ENCODE measurements at regions not wholly inside any gene's neighbourhood (a gene's known extent, or its start where the extent isn't known, plus 50 kb on each side); places are given as distances from the start of the nearest gene placed in this dataset.
"Not testable (repeated sequence)": the region's sequence is repeated elsewhere in the genome, so short reads cannot be mapped to it uniquely, and the experiment has no call there.

DNA sequence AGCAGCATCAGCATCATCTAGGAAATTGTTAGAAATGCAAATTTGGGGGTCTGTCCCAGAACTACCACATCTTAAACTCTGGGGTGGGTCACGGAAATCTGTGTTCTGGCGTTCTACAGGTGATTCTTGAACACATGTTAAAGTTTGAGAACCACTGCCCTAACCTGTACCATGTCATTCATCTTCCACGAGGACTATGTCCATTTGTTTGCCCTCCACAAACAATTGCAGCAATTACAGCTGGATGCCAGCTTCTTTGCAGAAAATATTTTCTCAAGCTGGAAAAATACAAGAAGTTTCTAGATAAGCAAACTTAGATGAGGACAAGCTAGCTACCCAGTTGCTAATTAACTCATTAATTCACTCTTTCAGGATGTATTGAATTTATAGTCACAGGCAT lies 54.1 kb downstream of the MAFB start:
- Mint-ChIP-seq H3K4me3 (no peak overlapping the region), H3K9me3 (no peaks in the 10 kb centered on the region), H3K4me1 (no peaks in the 10 kb centered on the region), H3K27me3 (peaks cover 7 to 10% of the 10 kb centered on the region in 2 donors), H3K27ac (no peak overlapping the region), H3K36me3 (no peaks in the 10 kb centered on the region)
- no peaks in the 10 kb centered on the region for H3K9me3 ChIP-seq (ENCODE audit: low read length)
- no peaks in the 10 kb centered on the region for H3K36me3 ChIP-seq (ENCODE audit: insufficient read depth, low read length)
- POLR2A ChIA-PET: no interaction called here
- H3K4me1 ChIP-seq (ENCODE audit: insufficient read depth, low read length): no peaks in the 10 kb centered on the region
- DNase-seq: no peak
- H3K4me3 ChIP-seq (ENCODE audit: low read length): no peak overlapping the region
- no peak overlapping the region for H3K27ac ChIP-seq (ENCODE audit: low read depth, low read length)
- CTCF ChIA-PET: no interaction called here
- no peaks in the 10 kb centered on the region for H3K27me3 ChIP-seq (ENCODE audit: insufficient read depth, low read length, poor library complexity, severe bottlenecking)

DNA sequence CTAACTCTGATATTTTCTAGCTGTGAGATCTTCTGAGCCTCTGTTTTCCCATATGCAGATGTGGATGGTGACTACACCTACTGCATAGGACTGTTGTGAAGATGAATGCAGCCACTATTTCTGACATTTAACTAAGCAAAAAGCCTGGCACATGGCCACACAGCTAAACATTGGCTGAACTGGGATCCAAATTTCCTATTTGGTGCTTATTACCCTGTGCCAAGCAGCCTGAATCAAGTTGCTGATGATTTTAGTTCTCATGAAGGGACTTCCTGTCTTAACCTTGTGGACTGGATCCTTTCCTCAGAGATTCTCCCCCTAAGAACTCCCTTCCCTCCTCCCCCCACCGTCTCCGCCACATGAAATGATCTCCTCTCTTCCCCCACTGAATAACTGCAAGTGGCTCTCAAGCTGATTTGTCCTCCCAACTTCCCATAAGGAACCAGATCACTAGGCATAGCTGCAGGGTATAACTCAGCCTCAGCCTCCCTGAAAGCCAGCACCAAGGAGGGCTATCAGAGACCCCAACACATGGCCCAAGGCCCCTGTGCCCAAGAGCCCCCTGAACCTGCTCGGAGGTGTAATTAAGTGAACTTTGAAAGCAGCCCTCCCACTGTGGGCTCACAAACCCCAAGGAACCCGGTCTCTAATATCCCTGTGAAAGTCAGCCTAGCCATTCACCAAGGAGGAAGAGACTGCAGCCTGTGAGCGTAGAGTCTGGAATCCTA lies 55.7 kb downstream of the MAFB start:
- no peak for DNase-seq
- H3K27me3 Mint-ChIP-seq: peaks cover 8 to 14% of the 10 kb centered on the region in 2 donors
- CTCF ChIA-PET: no interaction called here

DNA sequence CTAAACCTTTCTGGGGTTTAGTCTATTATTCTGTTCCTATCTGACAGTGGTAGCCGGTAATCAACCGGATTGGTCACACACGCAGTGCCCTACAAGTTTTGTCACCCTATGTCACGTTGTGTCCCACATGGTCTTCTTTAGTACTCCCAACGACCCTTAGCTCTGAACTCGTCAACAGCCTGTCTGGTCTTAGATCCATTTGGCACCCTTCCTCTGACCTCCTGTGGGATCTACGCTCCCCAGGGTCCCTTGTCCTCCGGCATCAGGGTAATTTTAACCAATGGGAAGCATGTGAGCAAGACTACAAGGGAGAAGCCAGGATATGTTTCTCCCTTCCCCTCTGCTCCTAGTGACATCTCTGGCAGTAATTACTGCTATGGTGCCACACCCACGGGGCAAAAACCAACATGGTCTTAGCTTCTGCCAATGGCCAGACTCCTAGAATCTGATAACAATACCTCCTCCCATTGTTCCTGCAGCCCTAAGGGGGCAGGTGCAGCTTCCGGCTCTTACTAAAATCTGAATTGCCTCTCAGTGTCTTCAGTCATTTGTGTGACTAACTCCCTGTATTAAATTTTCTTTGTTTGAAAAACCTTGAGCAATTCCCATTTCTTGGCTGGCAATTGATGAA lies 56.6 kb downstream of the MAFB start:
- POLR2A ChIA-PET: no interaction called here
- Mint-ChIP-seq H3K36me3 (no peaks in the 10 kb centered on the region), H3K4me1 (no peaks in the 10 kb centered on the region), H3K4me3 (no peak overlapping the region), H3K9me3 (no peaks in the 10 kb centered on the region), H3K27me3 (peaks cover 16 to 17% of the 10 kb centered on the region in 2 donors), H3K27ac (peak overlapping the region in 2 of 8 donors; percentile 74 to 80)
- Histone ChIP-seq H3K36me3 (ENCODE audit: insufficient read depth, low read length) (no peaks in the 10 kb centered on the region), H3K9me3 (ENCODE audit: low read length) (no peaks in the 10 kb centered on the region), H3K4me1 (ENCODE audit: insufficient read depth, low read length) (no peaks in the 10 kb centered on the region), H3K27ac (ENCODE audit: low read depth, low read length) (no peak overlapping the region), H3K27me3 (ENCODE audit: insufficient read depth, low read length, poor library complexity, severe bottlenecking) (no peaks in the 10 kb centered on the region), H3K4me3 (ENCODE audit: low read length) (no peak overlapping the region)
- DNase-seq: no peak
- CTCF ChIA-PET: no interaction called here

More for the DNA sequence above, 55.7 kb downstream of the MAFB start:
- Mint-ChIP-seq H3K4me1 (no peaks in the 10 kb centered on the region), H3K27ac (no peak overlapping the region), H3K4me3 (peak overlapping the region in 1 of 7 donors; percentile 27), H3K36me3 (no peaks in the 10 kb centered on the region), H3K9me3 (no peaks in the 10 kb centered on the region)
- Histone ChIP-seq H3K4me1 (ENCODE audit: insufficient read depth, low read length) (no peaks in the 10 kb centered on the region), H3K27me3 (ENCODE audit: insufficient read depth, low read length, poor library complexity, severe bottlenecking) (no peaks in the 10 kb centered on the region), H3K27ac (ENCODE audit: low read depth, low read length) (no peak overlapping the region), H3K9me3 (ENCODE audit: low read length) (no peaks in the 10 kb centered on the region), H3K4me3 (ENCODE audit: low read length) (no peak overlapping the region), H3K36me3 (ENCODE audit: insufficient read depth, low read length) (no peaks in the 10 kb centered on the region)
- POLR2A ChIA-PET: no interaction called here

DNA sequence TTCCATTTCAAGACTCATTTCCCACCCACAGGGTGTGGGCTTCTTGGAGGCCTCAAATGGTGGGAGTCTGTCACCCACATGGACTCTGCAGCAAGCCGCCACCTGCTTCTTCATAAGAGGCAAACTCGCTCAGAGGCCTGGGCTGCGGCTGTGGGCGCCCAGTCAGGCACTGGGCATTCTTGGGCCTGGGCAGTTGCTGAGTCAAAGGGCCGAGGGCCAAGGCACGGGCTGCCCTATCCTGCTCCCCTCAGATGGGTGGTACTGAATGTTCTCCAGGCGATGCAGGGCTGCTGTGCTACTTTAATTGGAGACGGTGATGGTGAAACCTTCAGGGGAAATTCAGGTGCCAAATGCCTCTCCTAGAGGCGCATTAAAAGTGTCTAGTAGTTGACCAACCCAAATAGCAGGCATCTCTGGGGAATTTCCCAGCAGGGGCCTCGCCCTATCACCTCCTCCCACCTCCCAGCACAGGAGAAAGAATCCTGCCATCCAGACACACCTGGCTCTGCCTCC lies 57.9 kb downstream of the MAFB start:
- no peak overlapping the region for H3K27ac Mint-ChIP-seq
- peaks cover 16 to 18% of the 10 kb centered on the region in 2 donors for H3K27me3 Mint-ChIP-seq
- H3K9me3 ChIP-seq (ENCODE audit: low read length): no peaks in the 10 kb centered on the region
- ChIA-PET POLR2A (no interaction called here), CTCF (no interaction called here)
- H3K4me3 ChIP-seq (ENCODE audit: low read length): no peak overlapping the region
- H3K4me3 Mint-ChIP-seq: no peak overlapping the region
- peaks cover 0 to 4% (median 0%) of the 10 kb centered on the region in 5 donors for H3K9me3 Mint-ChIP-seq
- H3K27ac ChIP-seq (ENCODE audit: low read depth, low read length): no peak overlapping the region
- DNase-seq: no peak
- no peaks in the 10 kb centered on the region for H3K4me1 ChIP-seq (ENCODE audit: insufficient read depth, low read length)
- no peaks in the 10 kb centered on the region for H3K27me3 ChIP-seq (ENCODE audit: insufficient read depth, low read length, poor library complexity, severe bottlenecking)
- H3K36me3 Mint-ChIP-seq: no peaks in the 10 kb centered on the region
- H3K4me1 Mint-ChIP-seq: no peaks in the 10 kb centered on the region
- no peaks in the 10 kb centered on the region for H3K36me3 ChIP-seq (ENCODE audit: insufficient read depth, low read length)

DNA sequence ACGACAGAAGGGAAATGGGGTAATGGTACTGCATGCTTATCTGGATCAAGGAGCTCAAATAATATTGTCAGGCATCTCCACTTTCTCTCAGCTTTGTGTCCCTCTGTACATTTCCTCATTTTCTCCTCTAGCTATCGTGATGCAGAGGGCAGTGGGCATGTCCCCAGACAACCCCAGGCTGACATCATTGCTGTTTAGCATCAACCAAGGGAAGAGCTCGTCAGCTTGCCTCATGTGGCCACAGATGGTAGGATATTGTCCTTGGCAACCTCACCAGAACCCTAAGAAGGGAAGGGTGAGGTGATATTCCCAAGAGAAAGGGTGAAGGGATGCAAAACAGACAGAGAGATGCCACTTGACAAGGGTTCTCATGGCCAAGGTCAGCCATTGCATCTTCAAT lies 58.3 kb downstream of the MAFB start:
- H3K27ac Mint-ChIP-seq: no peak overlapping the region
- Histone ChIP-seq H3K36me3 (ENCODE audit: insufficient read depth, low read length) (no peaks in the 10 kb centered on the region), H3K27ac (ENCODE audit: low read depth, low read length) (no peak overlapping the region), H3K4me3 (ENCODE audit: low read length) (no peak overlapping the region), H3K27me3 (ENCODE audit: insufficient read depth, low read length, poor library complexity, severe bottlenecking) (no peaks in the 10 kb centered on the region), H3K9me3 (ENCODE audit: low read length) (no peaks in the 10 kb centered on the region), H3K4me1 (ENCODE audit: insufficient read depth, low read length) (no peaks in the 10 kb centered on the region)
- no peak overlapping the region for H3K4me3 Mint-ChIP-seq
- CTCF ChIA-PET: no interaction called here
- H3K4me1 Mint-ChIP-seq: no peaks in the 10 kb centered on the region
- peaks cover 0 to 4% (median 0%) of the 10 kb centered on the region in 5 donors for H3K9me3 Mint-ChIP-seq
- POLR2A ChIA-PET: no interaction called here
- H3K36me3 Mint-ChIP-seq: no peaks in the 10 kb centered on the region
- no peak for DNase-seq
- H3K27me3 Mint-ChIP-seq: peaks cover 16 to 18% of the 10 kb centered on the region in 2 donors

DNA sequence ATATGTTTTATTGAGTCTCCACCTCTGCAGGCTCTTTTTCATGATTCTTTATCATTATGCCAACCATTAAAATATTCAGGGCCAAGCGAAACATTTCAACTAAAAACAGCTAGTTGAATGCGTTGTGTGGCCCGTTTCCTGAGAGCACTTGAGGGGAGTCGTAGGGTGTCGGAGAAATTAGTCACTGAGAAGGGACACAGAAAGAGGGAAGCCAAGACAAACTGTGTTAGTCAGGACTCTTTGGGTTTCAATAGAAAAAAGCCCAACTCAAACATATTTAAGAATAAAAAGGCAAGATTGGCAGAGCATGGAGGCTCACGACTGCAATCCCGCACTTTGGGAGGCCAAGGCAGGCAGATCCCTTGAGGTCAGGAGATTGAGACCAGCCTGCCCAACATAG lies 58.9 kb downstream of the MAFB start:
- H3K4me3 ChIP-seq (ENCODE audit: low read length): no peak overlapping the region
- H3K27me3 Mint-ChIP-seq: peaks cover 16 to 18% of the 10 kb centered on the region in 2 donors
- POLR2A ChIA-PET: no interaction called here

DNA sequence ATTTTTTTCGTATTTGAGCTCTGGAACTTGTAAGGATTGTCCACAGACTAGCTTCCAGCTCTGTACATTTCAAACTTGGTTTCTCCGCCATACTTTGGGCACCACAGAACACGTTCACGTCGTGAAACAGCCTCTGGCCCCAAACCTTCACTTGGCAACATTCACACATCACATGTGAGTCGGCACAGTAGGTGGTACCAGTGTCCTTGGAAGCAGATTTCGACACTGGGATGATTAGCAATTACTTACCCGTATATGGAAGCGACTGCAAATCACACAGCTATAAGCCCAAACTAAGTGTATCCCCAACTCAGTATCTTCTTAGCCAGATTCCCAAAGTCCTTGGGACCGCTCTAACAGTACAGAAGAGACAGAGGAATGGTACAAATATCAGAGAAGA lies 60.2 kb downstream of the MAFB start:
- H3K27ac Mint-ChIP-seq: no peak overlapping the region
- no peaks in the 10 kb centered on the region for H3K9me3 ChIP-seq (ENCODE audit: low read length)
- H3K27me3 ChIP-seq (ENCODE audit: insufficient read depth, low read length, poor library complexity, severe bottlenecking): no peaks in the 10 kb centered on the region
- H3K4me3 ChIP-seq (ENCODE audit: low read length): no peak overlapping the region
- no peak for DNase-seq
- H3K36me3 ChIP-seq (ENCODE audit: insufficient read depth, low read length): no peaks in the 10 kb centered on the region
- no peak overlapping the region for H3K4me3 Mint-ChIP-seq
- peaks cover 12 to 18% of the 10 kb centered on the region in 2 donors for H3K27me3 Mint-ChIP-seq
- ChIA-PET POLR2A (no interaction called here), CTCF (no interaction called here)
- no peaks in the 10 kb centered on the region for H3K4me1 ChIP-seq (ENCODE audit: insufficient read depth, low read length)
- no peaks in the 10 kb centered on the region for H3K36me3 Mint-ChIP-seq
- H3K4me1 Mint-ChIP-seq: no peaks in the 10 kb centered on the region
- H3K27ac ChIP-seq (ENCODE audit: low read depth, low read length): no peak overlapping the region
- peaks cover 0 to 4% (median 0%) of the 10 kb centered on the region in 5 donors for H3K9me3 Mint-ChIP-seq

More for the DNA sequence above, 58.9 kb downstream of the MAFB start:
- Histone ChIP-seq H3K4me1 (ENCODE audit: insufficient read depth, low read length) (no peaks in the 10 kb centered on the region), H3K36me3 (ENCODE audit: insufficient read depth, low read length) (no peaks in the 10 kb centered on the region), H3K9me3 (ENCODE audit: low read length) (no peaks in the 10 kb centered on the region), H3K27ac (ENCODE audit: low read depth, low read length) (no peak overlapping the region), H3K27me3 (ENCODE audit: insufficient read depth, low read length, poor library complexity, severe bottlenecking) (no peaks in the 10 kb centered on the region)
- no peak overlapping the region for H3K27ac Mint-ChIP-seq
- H3K36me3 Mint-ChIP-seq: no peaks in the 10 kb centered on the region
- DNase-seq: no peak
- no peaks in the 10 kb centered on the region for H3K4me1 Mint-ChIP-seq
- H3K4me3 Mint-ChIP-seq: no peak overlapping the region
- H3K9me3 Mint-ChIP-seq: peaks cover 0 to 4% (median 0%) of the 10 kb centered on the region in 5 donors
- CTCF ChIA-PET: no interaction called here

DNA sequence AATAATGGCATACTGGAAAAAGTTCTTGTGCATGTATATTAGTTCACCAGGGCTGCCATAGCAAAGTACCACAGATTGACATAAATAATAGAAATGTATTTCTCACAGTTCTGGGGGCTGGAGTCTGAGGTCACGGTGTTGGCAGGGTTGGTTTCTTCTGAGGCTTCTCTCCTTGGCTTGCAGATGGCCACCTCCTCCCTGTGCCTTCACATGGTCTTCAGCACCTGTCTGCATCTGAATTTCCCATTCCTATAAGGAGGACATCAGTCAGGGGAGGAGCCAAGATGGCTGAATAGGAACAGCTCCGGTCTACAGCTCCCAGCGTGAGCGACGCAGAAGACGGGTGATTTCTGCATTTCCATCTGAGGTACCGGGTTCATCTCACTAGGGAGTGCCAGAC lies 70.0 kb downstream of the MAFB start:
- H3K27me3 Mint-ChIP-seq: peaks cover 6 to 24% of the 10 kb centered on the region in 2 donors
- H3K36me3 Mint-ChIP-seq; CTCF ChIA-PET; POLR2A ChIA-PET; DNase-seq; H3K9me3 Mint-ChIP-seq; H3K4me1 ChIP-seq (ENCODE audit: insufficient read depth, low read length); H3K4me1 Mint-ChIP-seq; H3K27ac Mint-ChIP-seq; H3K9me3 ChIP-seq (ENCODE audit: low read length); H3K36me3 ChIP-seq (ENCODE audit: insufficient read depth, low read length); H3K4me3 ChIP-seq (ENCODE audit: low read length); H3K27ac ChIP-seq (ENCODE audit: low read depth, low read length); H3K4me3 Mint-ChIP-seq; H3K27me3 ChIP-seq (ENCODE audit: insufficient read depth, low read length, poor library complexity, severe bottlenecking): not testable (repeated sequence)
